ENCODE measurements at regions not wholly inside any gene's neighbourhood (a gene's known extent, or its start where the extent isn't known, plus 50 kb on each side); places are given as distances from the start of the nearest gene placed in this dataset.
"Not testable (repeated sequence)": the region's sequence is repeated elsewhere in the genome, so short reads cannot be mapped to it uniquely, and the experiment has no call there.

DNA sequence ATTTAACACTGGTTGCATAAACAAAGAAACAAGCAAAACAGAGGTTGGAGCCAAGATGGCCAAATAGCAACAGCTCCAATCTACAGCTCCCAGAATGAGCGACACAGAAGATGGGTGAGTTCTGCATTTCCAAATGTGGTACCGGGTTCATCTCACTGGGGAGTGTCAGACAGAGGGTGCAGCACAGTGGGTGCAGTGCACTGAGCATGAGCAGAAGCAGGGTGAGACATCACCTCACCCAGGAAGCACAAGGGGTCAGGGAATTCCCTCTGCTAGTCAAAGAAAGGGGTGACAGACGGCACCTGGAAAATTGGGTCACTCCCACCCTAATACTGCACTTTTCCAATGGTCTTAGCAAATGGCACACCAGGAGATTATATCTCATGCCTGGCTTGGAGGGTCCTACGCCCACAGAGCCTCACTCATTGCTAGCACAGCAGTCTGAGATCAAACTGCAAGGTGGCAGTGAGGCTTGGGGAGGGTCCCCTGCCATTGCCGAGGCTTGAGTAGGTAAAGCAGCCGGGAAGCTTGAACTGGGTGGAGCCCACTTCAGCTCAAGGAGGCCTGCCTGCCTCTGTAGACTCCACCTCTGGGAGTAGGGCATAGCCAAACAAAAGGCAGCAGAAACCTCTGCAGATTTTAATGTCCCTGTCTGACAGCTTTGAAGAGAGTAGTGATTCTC is 4186.5 kb upstream of the OR11H1 start:
- TF ChIP-seq, protein P1, sequence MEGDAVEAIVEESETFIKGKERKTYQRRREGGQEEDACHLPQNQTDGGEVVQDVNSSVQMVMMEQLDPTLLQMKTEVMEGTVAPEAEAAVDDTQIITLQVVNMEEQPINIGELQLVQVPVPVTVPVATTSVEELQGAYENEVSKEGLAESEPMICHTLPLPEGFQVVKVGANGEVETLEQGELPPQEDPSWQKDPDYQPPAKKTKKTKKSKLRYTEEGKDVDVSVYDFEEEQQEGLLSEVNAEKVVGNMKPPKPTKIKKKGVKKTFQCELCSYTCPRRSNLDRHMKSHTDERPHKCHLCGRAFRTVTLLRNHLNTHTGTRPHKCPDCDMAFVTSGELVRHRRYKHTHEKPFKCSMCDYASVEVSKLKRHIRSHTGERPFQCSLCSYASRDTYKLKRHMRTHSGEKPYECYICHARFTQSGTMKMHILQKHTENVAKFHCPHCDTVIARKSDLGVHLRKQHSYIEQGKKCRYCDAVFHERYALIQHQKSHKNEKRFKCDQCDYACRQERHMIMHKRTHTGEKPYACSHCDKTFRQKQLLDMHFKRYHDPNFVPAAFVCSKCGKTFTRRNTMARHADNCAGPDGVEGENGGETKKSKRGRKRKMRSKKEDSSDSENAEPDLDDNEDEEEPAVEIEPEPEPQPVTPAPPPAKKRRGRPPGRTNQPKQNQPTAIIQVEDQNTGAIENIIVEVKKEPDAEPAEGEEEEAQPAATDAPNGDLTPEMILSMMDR (IDR thresholded peaks at IDR 0.05): not testable (repeated sequence)
- TF ChIP-seq POLR2A (IDR thresholded peaks at IDR 0.05); POLR2AphosphoS5 (IDR thresholded peaks at IDR 0.05; ENCODE audit: insufficient read depth in 1 of 2, low read depth in 1 of 2): not testable (repeated sequence)

All from vagina (tissue), 2 donors.